Sigmoid colon (tissue), 6 donors: ENCODE measurements at regions not wholly inside any gene's neighbourhood (a gene's known extent, or its start where the extent isn't known, plus 50 kb on each side); places are given as distances from the start of the nearest gene placed in this dataset.

Source experiments
- DNase-seq: peaks from one replicate; pipeline ENCODE4 v3.0.0-alpha.2; 2019
- H3K27ac ChIP-seq, 4 donors: fragments of 200-600 bp; sonication (generic); one replicate each; pipeline ENCODE4 v1.5.1; 2016 to 2019; ENCODE audit warnings: mild to moderate bottlenecking in 1 of 4
- H3K27me3 ChIP-seq, 3 donors: fragments of 200-600 bp; sonication (generic); one replicate each; pipeline ENCODE4 v1.5.1; 2019; ENCODE audit warnings: mild to moderate bottlenecking in 1 of 3
- H3K36me3 ChIP-seq, 4 donors: fragments of 200-600 bp; sonication (generic); one replicate each; pipeline ENCODE4 v1.5.1; 2016 to 2019
- H3K4me1 ChIP-seq, 4 donors: fragments of 200-600 bp; sonication (generic); one replicate each; pipeline ENCODE4 v1.5.1; 2017 to 2019
- H3K4me3 ChIP-seq, 4 donors: fragments of 200-600 bp; sonication (generic); one replicate each; pipeline ENCODE4 v1.5.1; 2017 to 2019; ENCODE audit warnings: mild to moderate bottlenecking in 2 of 4, moderate library complexity in 1 of 4
- H3K9me3 ChIP-seq, 4 donors: fragments of 200-600 bp in 3 of 4; sonication (generic) in 3 of 4; one replicate each; pipeline versions ENCODE4 v1.5.1 to v1.6.1; 2013 to 2019
- EP300 ChIP-seq, 4 donors: sonication (generic); formaldehyde crosslinking; IDR thresholded peaks; one replicate each; pipeline ENCODE4 v1.6.1; 2017; ENCODE audit warnings: antibody characterized with exemption in 4 of 4
- POLR2A ChIP-seq, 2 donors: fragments of 450-650 bp; IDR thresholded peaks; one replicate each; pipeline ENCODE4 v1.6.1; 2016; ENCODE audit warnings: antibody characterized with exemption in 2 of 2, mild to moderate bottlenecking in 2 of 2, moderate library complexity in 2 of 2
- POLR2AphosphoS5 ChIP-seq, 4 donors: sonication (generic); formaldehyde crosslinking; IDR thresholded peaks; one replicate each; pipeline ENCODE4 v1.6.1; 2017; ENCODE audit warnings: antibody characterized with exemption in 4 of 4
- WGBS, 2 donors: extraction: QIAGEN DNeasy Blood & Tissue Kit; methylation state at CpG; one replicate each; pipeline ENCODE4 v1.1.7; 2013; 5-methylcytosine and 5-hydroxymethylcytosine counted together
- intact Hi-C: fragments of 100-400 bp; cut with DNase I; formaldehyde crosslinking; loops from one replicate; pipeline ENCODE4 v1.15.1; 2023
- small RNA-seq, 3 donors: library from RNA; depleted of rRNA; stranded (forward); fragments of <200 nt; gene quantifications; one replicate each; pipeline ENCODE3, GENCODE V24; 2016
- TF ChIP-seq, protein P1 (sequence below), 4 experiments: fragments of 450-650 bp in 3 of 4; fragments of 200-600 bp in 1 of 4; IDR thresholded peaks; one replicate each; pipeline ENCODE4 v1.5.1; 2016 to 2019; ENCODE audit warnings: antibody characterized with exemption in 4 of 4, mild to moderate bottlenecking in 3 of 4, moderate library complexity in 2 of 4
- donor health status: healthy with polysubstance abuse.
- donor health status: healthy.

DNA sequence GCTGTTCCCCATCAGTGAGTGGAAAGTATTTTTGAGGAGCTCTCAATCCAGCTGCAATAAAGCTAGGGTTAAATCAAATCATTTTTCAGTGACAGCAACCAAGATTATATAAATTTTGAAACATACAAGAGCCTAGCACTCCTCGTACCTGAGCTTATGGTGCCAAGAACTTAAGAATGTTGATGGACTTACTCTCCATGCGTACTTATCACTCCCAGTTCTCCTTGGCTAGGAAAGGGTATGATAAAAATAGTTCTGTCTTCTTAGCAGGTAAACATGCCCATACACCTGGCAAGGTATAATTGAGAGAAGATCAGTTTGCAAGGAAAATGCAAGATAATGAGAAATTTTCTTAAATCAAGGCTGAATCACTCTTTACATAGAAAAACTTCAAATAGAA, 64.5 kb upstream of the SEMA6D start:
- no peak for TF ChIP-seq POLR2AphosphoS5 (IDR thresholded peaks at IDR 0.05)
- TF ChIP-seq, protein P1, sequence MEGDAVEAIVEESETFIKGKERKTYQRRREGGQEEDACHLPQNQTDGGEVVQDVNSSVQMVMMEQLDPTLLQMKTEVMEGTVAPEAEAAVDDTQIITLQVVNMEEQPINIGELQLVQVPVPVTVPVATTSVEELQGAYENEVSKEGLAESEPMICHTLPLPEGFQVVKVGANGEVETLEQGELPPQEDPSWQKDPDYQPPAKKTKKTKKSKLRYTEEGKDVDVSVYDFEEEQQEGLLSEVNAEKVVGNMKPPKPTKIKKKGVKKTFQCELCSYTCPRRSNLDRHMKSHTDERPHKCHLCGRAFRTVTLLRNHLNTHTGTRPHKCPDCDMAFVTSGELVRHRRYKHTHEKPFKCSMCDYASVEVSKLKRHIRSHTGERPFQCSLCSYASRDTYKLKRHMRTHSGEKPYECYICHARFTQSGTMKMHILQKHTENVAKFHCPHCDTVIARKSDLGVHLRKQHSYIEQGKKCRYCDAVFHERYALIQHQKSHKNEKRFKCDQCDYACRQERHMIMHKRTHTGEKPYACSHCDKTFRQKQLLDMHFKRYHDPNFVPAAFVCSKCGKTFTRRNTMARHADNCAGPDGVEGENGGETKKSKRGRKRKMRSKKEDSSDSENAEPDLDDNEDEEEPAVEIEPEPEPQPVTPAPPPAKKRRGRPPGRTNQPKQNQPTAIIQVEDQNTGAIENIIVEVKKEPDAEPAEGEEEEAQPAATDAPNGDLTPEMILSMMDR (IDR thresholded peaks at IDR 0.05) = no peak
- TF ChIP-seq POLR2A (IDR thresholded peaks at IDR 0.05) = no peak
- no peak for TF ChIP-seq EP300 (IDR thresholded peaks at IDR 0.05)
- Histone ChIP-seq H3K27me3 (no peaks in the 10 kb centered on the region), H3K4me1 (no peaks in the 10 kb centered on the region), H3K9me3 (no peaks in the 10 kb centered on the region), H3K4me3 (no peak overlapping the region), H3K27ac (no peak overlapping the region), H3K36me3 (no peaks in the 10 kb centered on the region)
- WGBS, 2 donors = 66 to 86% methylated on average over 2 of the region's 2 CpGs
- no peak for DNase-seq
- intact Hi-C loops = no loop called here

- Histone ChIP-seq H3K27ac (no peak overlapping the region), H3K27me3 (no peaks in the 10 kb centered on the region), H3K36me3 (no peaks in the 10 kb centered on the region), H3K4me3 (no peak overlapping the region), H3K4me1 (no peaks in the 10 kb centered on the region), H3K9me3 (no peaks in the 10 kb centered on the region)
- TF ChIP-seq POLR2A (IDR thresholded peaks at IDR 0.05) (no peak), POLR2AphosphoS5 (IDR thresholded peaks at IDR 0.05) (no peak), EP300 (IDR thresholded peaks at IDR 0.05) (no peak)
- TF ChIP-seq, protein P1 (IDR thresholded peaks at IDR 0.05) = no peak
- no peak for DNase-seq
- intact Hi-C loops = loop anchor here (10.0 kb wide), 1 partner anchor 83 kb away; no protein-coding TSS in a partner anchor
- 93 to 94% methylated on average over 5 of the region's 5 CpGs for WGBS, 2 donors
Measured at GRCh38 chr15:47661661-47662180, 55.6 kb upstream of the SEMA6D start.

DNA sequence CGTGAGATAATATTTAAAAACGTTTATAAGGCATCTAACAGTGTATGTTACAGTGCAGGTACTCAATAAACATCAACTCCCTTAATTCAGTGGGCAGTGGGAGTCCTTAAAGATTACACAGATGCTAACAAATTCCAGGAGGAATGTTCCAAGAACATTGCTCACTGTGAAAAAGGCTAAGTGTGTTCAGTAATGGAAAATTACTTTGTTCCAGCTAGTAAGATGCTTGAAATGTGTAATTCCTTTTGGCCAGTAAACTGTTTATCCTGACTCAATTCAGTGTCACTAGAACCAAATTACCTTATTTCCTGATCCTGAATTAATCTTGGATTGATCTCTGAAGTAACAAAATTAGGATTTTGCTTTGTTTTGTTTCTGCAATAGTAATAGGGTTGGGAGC, 54.2 kb upstream of the SEMA6D start:
- no peak overlapping the region for H3K27ac ChIP-seq
- intact Hi-C loops = loop anchor here (10.0 kb wide), 1 partner anchor 82 kb away; no protein-coding TSS in a partner anchor
- H3K9me3 ChIP-seq = no peaks in the 10 kb centered on the region
- H3K4me1 ChIP-seq = no peaks in the 10 kb centered on the region
- TF ChIP-seq POLR2A (IDR thresholded peaks at IDR 0.05) (no peak), POLR2AphosphoS5 (IDR thresholded peaks at IDR 0.05) (no peak), EP300 (IDR thresholded peaks at IDR 0.05) (no peak)
- TF ChIP-seq, protein P1 (IDR thresholded peaks at IDR 0.05) = no peak
- H3K4me3 ChIP-seq = no peak overlapping the region
- no peaks in the 10 kb centered on the region for H3K27me3 ChIP-seq
- DNase-seq = no peak
- no peaks in the 10 kb centered on the region for H3K36me3 ChIP-seq
- 50 to 61% methylated on average over 2 of the region's 2 CpGs for WGBS, 2 donors

Small RNA genes lying in the stretch of these regions (small RNA-seq; reads per million reads assigned to genes)
- gene MTND5P40 (0 reads per million in 3 donors), gene RF01182 (0 reads per million in 3 donors), gene RN7SKP139 (0 to 0.06 (median 0) reads per million in 3 donors), gene RNU6-1014P (0 reads per million in 3 donors)
